Activated CD8-positive, alpha-beta memory T cell treated with anti-CD3 and anti-CD28 coated beads, Interleukin-2, amount 10 ng/mL, durations not matched to agents 7 days and 5 days (primary cell): ENCODE measurements at regions not wholly inside any gene's neighbourhood (a gene's known extent, or its start where the extent isn't known, plus 50 kb on each side); places are given as distances from the start of the nearest gene placed in this dataset.
"Not testable (repeated sequence)": the region's sequence is repeated elsewhere in the genome, so short reads cannot be mapped to it uniquely, and the experiment has no call there.

Experiments used
- ATAC-seq: fragments of 150-1000 bp; cut with Tn5 transposase; one replicate; pipeline ENCODE4 v1.10.0; 2021; ENCODE audit warnings: moderate library complexity
- CTCF ChIA-PET: fragments of 350-600 bp; sonication (Branson Sonifier 250); formaldehyde crosslinking; loops from one replicate; lab custom pipeline; 2021; ENCODE audit warnings: antibody characterized with exemption; lab: Charles Lee
- DNase-seq: peaks from one replicate; pipeline ENCODE4 v3.0.0-alpha.2; 2020
- H3K27ac Mint-ChIP-seq: one replicate; pipeline ENCODE4 v1.8.0; 2021; ENCODE audit warnings: mild to moderate bottlenecking, mixed read lengths
- H3K27me3 Mint-ChIP-seq: one replicate; pipeline ENCODE4 v1.8.0; 2021; ENCODE audit warnings: mixed read lengths
- H3K36me3 Mint-ChIP-seq: one replicate; pipeline ENCODE4 v1.8.0; 2021; ENCODE audit warnings: mild to moderate bottlenecking, mixed read lengths
- H3K4me1 Mint-ChIP-seq: one replicate; pipeline ENCODE4 v1.8.0; 2021; ENCODE audit warnings: mixed read lengths
- H3K4me3 Mint-ChIP-seq: one replicate; pipeline ENCODE4 v1.8.0; 2021; ENCODE audit warnings: mild to moderate bottlenecking, moderate library complexity, mixed read lengths
- H3K9me3 Mint-ChIP-seq: one replicate; pipeline ENCODE4 v1.8.0; 2022; ENCODE audit warnings: low read depth, mixed read lengths

GRCh38 chr1:193931356-193931755 is 744.9 kb upstream of the B3GALT2 start:
- H3K27me3 Mint-ChIP-seq, result no peaks in the 10 kb centered on the region
- no peaks in the 10 kb centered on the region for H3K4me1 Mint-ChIP-seq
- ATAC-seq (no peak), DNase-seq (no peak)
- CTCF ChIA-PET, result no interaction called here
- peaks cover 5% of the 10 kb centered on the region for H3K9me3 Mint-ChIP-seq
- no peak overlapping the region for H3K27ac Mint-ChIP-seq
- no peak overlapping the region for H3K4me3 Mint-ChIP-seq
- H3K36me3 Mint-ChIP-seq, result peaks cover 3% of the 10 kb centered on the region

GRCh38 chr1:193929374-193930033 is 743.1 kb upstream of the B3GALT2 start:
- Mint-ChIP-seq H3K9me3 (peaks cover 5% of the 10 kb centered on the region), H3K4me3 (no peak overlapping the region), H3K36me3 (peaks cover 1% of the 10 kb centered on the region), H3K27ac (no peak overlapping the region), H3K4me1 (no peaks in the 10 kb centered on the region), H3K27me3 (no peaks in the 10 kb centered on the region)
- ATAC-seq (no peak), DNase-seq (no peak)
- CTCF ChIA-PET, result no interaction called here

DNA sequence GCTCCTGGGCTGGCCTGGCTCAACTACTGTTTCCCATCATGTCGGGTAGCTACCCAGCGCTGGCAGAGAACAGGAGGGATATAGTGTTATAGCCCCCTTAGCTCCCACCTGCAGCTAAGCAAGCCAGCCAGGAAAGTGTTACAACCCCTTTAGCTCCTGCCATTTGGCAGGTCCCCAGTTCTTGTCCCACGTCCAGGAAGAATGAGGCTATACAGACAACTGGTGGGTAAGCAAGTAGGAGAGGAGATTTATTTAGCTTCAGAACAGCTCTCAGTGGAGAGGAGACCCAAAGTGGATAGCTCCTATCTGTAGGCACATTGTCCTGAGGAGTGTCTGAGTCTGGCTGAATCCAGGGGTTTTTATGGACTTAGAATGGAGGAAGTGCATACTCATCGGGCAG is 741.1 kb upstream of the B3GALT2 start:
- H3K36me3 Mint-ChIP-seq, result peaks cover 1% of the 10 kb centered on the region
- CTCF ChIA-PET, result no interaction called here
- no peak overlapping the region for H3K4me3 Mint-ChIP-seq
- peaks cover 5% of the 10 kb centered on the region for H3K9me3 Mint-ChIP-seq
- no peak for ATAC-seq
- no peak overlapping the region for H3K27ac Mint-ChIP-seq
- no peaks in the 10 kb centered on the region for H3K4me1 Mint-ChIP-seq
- no peak for DNase-seq
- no peaks in the 10 kb centered on the region for H3K27me3 Mint-ChIP-seq

- Mint-ChIP-seq H3K36me3 (peaks cover 1% of the 10 kb centered on the region), H3K9me3 (peaks cover 5% of the 10 kb centered on the region), H3K4me1 (no peaks in the 10 kb centered on the region), H3K27ac (no peak overlapping the region), H3K27me3 (no peaks in the 10 kb centered on the region), H3K4me3 (no peak overlapping the region)
- CTCF ChIA-PET, result no interaction called here
- DNase-seq (no peak), ATAC-seq (no peak)
Observed at GRCh38 chr1:193926956-193927355, 740.5 kb upstream of the B3GALT2 start.

- Mint-ChIP-seq H3K9me3 (peaks cover 2% of the 10 kb centered on the region), H3K27ac (no peak overlapping the region), H3K4me3 (no peak overlapping the region), H3K27me3 (no peaks in the 10 kb centered on the region), H3K4me1 (no peaks in the 10 kb centered on the region), H3K36me3 (peaks cover 1% of the 10 kb centered on the region)
- DNase-seq, result no peak
- no peak for ATAC-seq
- CTCF ChIA-PET, result no interaction called here
Observed at GRCh38 chr1:193919827-193920226, 733.4 kb upstream of the B3GALT2 start.

- CTCF ChIA-PET, result no interaction called here
- DNase-seq (no peak), ATAC-seq (no peak)
- H3K36me3 Mint-ChIP-seq, result peaks cover 1% of the 10 kb centered on the region
- H3K4me3 Mint-ChIP-seq, result no peak overlapping the region
- no peaks in the 10 kb centered on the region for H3K4me1 Mint-ChIP-seq
- H3K27me3 Mint-ChIP-seq, result no peaks in the 10 kb centered on the region
- no peak overlapping the region for H3K27ac Mint-ChIP-seq
- no peaks in the 10 kb centered on the region for H3K9me3 Mint-ChIP-seq
Observed at GRCh38 chr1:193916452-193916851, 730.0 kb upstream of the B3GALT2 start.

DNA sequence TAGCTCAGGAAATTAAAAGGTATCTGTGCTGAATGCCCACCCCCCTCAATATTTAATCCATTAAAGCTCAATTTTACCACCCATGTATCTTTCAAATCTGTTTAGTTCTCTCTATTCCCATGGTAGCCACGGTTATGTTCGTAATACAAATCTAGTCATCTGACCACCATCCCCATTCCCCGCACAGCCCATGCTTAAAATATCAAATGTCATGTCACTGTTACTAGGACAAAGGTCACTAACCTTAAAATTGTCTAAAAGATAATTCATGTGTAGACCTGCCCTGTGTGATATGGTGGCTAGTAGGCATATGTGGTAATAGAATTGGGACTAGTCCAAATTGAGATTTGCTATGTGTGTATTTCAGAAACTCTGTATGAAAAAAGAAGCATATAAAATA is 728.5 kb upstream of the B3GALT2 start:
- no peak overlapping the region for H3K27ac Mint-ChIP-seq
- H3K4me1 Mint-ChIP-seq, result no peaks in the 10 kb centered on the region
- H3K27me3 Mint-ChIP-seq, result no peaks in the 10 kb centered on the region
- no peak overlapping the region for H3K4me3 Mint-ChIP-seq
- DNase-seq (no peak), ATAC-seq (no peak)
- H3K36me3 Mint-ChIP-seq, result peaks cover 1% of the 10 kb centered on the region
- CTCF ChIA-PET, result no interaction called here
- H3K9me3 Mint-ChIP-seq, result no peaks in the 10 kb centered on the region

DNA sequence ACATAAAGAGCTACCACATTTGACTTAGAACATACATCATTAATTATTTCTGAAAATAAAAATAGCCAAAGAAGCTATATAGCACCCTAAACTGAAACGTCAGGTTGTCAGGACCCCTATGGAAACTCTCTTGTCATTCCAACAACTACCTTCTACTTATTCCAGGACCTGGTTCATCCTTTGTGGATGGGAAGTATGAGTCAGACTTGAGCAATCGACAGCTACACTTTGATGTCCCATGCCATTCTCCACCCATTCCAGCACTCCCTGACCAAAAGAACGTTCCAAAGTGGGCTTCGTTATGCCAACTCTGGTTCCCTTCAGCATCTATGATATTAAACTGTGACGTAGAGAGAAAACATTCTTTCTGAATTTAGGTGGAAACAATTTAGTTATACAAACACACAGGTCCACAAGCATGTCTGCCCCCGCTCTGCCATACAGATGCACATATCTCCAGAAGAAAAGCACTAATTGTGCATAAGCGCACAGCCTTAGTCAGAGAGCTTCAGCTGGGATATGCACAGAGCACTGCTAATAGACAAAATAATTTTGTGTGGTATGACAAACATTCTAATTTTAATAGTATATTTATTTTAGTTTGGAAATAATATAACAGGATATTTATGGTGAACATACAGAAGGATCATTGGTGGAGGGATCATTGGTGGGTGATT is 723.1 kb upstream of the B3GALT2 start:
- no peak overlapping the region for H3K4me3 Mint-ChIP-seq
- CTCF ChIA-PET, result no interaction called here
- H3K27me3 Mint-ChIP-seq, result no peaks in the 10 kb centered on the region
- no peaks in the 10 kb centered on the region for H3K9me3 Mint-ChIP-seq
- ATAC-seq (no peak), DNase-seq (no peak)
- no peak overlapping the region for H3K27ac Mint-ChIP-seq
- no peaks in the 10 kb centered on the region for H3K4me1 Mint-ChIP-seq
- H3K36me3 Mint-ChIP-seq, result no peaks in the 10 kb centered on the region

DNA sequence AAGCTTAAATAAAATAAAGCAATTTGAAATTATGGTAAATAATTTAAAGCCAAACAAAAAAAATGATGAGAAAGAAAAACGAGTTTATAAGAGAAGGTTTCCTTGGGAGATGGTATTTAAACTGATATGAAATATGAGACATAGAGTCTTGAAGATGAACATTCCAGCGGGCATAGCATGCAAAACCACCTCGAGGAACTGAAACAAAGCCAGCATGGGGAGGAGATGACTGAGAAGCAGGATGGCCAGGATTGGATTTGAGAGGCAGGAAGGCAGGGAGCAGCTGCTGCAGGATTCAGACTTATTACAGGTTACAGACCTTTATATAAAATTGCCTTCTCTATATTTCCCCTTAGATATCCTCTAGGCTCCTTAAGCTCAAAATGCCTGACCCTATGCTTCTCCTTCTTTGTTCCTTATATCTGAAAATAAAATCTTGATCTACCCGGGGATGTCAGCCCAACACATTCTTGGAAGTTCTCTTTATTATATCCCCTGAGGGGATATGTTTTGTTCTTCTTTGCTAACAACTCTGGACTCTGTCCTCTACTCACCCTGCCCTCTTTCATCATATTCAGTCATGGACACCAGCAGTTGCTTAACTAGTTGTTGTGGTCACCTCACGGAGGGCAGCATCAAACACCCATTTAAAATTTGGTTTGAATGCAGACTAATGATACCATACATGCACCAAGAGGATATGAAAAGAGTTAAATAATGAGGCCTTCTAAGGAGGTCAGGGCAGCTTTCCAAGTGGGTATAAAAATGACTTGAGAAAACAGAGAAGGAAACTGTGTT is 719.1 kb upstream of the B3GALT2 start:
- DNase-seq (no peak), ATAC-seq (no peak)
- H3K27me3 Mint-ChIP-seq, result no peaks in the 10 kb centered on the region
- no peak overlapping the region for H3K4me3 Mint-ChIP-seq
- no peaks in the 10 kb centered on the region for H3K36me3 Mint-ChIP-seq
- no peaks in the 10 kb centered on the region for H3K9me3 Mint-ChIP-seq
- CTCF ChIA-PET, result no interaction called here
- H3K4me1 Mint-ChIP-seq, result no peaks in the 10 kb centered on the region
- H3K27ac Mint-ChIP-seq, result no peak overlapping the region

- no peak for ATAC-seq
- Mint-ChIP-seq H3K27me3 (no peaks in the 10 kb centered on the region), H3K9me3 (peaks cover 5% of the 10 kb centered on the region), H3K36me3 (peaks cover 4% of the 10 kb centered on the region), H3K27ac (no peak overlapping the region), H3K4me3 (no peak overlapping the region), H3K4me1 (no peaks in the 10 kb centered on the region)
- no peak for DNase-seq
- CTCF ChIA-PET, result no interaction called here
Observed at GRCh38 chr1:193891788-193892187, 705.4 kb upstream of the B3GALT2 start.

- Mint-ChIP-seq H3K4me3 (no peak overlapping the region), H3K36me3 (peaks cover 6% of the 10 kb centered on the region), H3K27ac (no peak overlapping the region), H3K27me3 (no peaks in the 10 kb centered on the region), H3K9me3 (peaks cover 5% of the 10 kb centered on the region), H3K4me1 (no peaks in the 10 kb centered on the region)
- ATAC-seq (no peak), DNase-seq (no peak)
- CTCF ChIA-PET, result no interaction called here
Observed at GRCh38 chr1:193890935-193891334, 704.5 kb upstream of the B3GALT2 start.

DNA sequence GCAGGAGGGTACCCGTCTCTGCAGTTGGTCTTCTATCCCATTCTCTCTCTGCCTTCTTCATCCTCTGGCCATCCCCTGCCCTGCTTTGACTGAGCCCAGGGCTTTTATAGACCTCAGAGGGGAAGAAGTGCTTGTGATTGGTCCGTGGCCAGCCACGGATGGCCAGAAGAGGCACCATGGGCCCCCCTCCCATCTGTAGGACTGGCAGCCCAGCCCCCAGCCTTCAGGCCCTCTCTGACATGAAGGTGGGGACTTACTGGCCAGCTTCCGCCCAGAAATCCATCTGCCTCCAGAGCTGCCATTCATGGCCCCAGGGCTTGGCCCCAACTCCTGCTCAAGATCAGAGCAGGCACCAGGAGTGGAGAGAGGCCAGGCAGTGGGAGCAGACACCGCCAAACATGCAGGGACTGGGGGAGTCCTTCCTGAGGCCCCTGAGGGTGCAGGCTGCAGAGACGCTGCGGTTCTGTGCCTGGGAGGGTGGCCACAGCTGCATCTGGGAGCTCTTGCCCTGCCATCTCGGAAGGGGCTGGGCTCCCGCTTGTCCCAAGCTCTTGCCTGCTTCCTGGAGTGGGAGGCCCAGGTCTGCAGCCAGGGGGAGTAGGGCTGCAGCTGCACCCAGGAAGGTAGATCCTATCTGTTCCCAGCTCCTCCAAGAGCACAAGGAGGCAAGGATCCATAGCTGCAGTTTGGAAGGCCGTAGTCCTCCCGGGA is 698.6 kb upstream of the B3GALT2 start:
- Mint-ChIP-seq H3K27me3 (no peaks in the 10 kb centered on the region), H3K4me3 (no peak overlapping the region), H3K27ac (no peak overlapping the region), H3K4me1 (no peaks in the 10 kb centered on the region), H3K36me3 (peaks cover 6% of the 10 kb centered on the region), H3K9me3 (peaks cover 7% of the 10 kb centered on the region)
- no peak for DNase-seq
- CTCF ChIA-PET, result no interaction called here
- ATAC-seq, result no peak

- H3K9me3 Mint-ChIP-seq, CTCF ChIA-PET, ATAC-seq, H3K4me3 Mint-ChIP-seq, H3K27me3 Mint-ChIP-seq, DNase-seq, H3K4me1 Mint-ChIP-seq, H3K36me3 Mint-ChIP-seq, H3K27ac Mint-ChIP-seq: not testable (repeated sequence)
Observed at GRCh38 chr1:193877920-193878319, 691.5 kb upstream of the B3GALT2 start.
